ENCODE measurements at regions not wholly inside any gene's neighbourhood (a gene's known extent, or its start where the extent isn't known, plus 50 kb on each side); places are given as distances from the start of the nearest gene placed in this dataset.

- H3K23ac ChIP-seq (ENCODE audit: insufficient read length, low read depth, low read length) = no peak overlapping the region
- no peaks in the 10 kb centered on the region for H3K23me2 ChIP-seq (ENCODE audit: insufficient read length, low read depth, low read length, poor library complexity, severe bottlenecking)
- no peak overlapping the region for H4K5ac ChIP-seq (ENCODE audit: insufficient read length, low read depth, low read length)
- no peak overlapping the region for H4K91ac ChIP-seq (ENCODE audit: insufficient read length, low read depth, low read length)
- H2BK120ac ChIP-seq (ENCODE audit: low read depth, low read length, poor library complexity, severe bottlenecking) = no peak overlapping the region
- H2AFZ ChIP-seq (ENCODE audit: low read length) = no peak overlapping the region
- no peak overlapping the region for H3K14ac ChIP-seq (ENCODE audit: insufficient read depth, low read length)
- no peak overlapping the region for H3K18ac ChIP-seq (ENCODE audit: insufficient read length, low read depth, low read length)
- H4K20me1 ChIP-seq (ENCODE audit: control insufficient read depth, insufficient read depth, insufficient read length) = no peaks in the 10 kb centered on the region
- H2BK15ac ChIP-seq (ENCODE audit: low read depth, low read length) = no peak overlapping the region
- Mint-ChIP-seq H3K4me1 (peaks cover 0 to 7% of the 10 kb centered on the region in 2 experiments; a peak in 3 of 4 replicates), H3K9me3 (no peaks in the 10 kb centered on the region), H3K27me3 (ENCODE audit: low read depth) (no peaks in the 10 kb centered on the region), H3K4me3 (no peak overlapping the region), H3K27ac (no peak overlapping the region), H3K36me3 (ENCODE audit: insufficient read depth in 1 of 3, low read depth in 3 of 3) (no peaks in the 10 kb centered on the region)
- H3K9me3 ChIP-seq (ENCODE audit: control insufficient read depth, low read depth, low read length) = no peaks in the 10 kb centered on the region
- no peaks in the 10 kb centered on the region for H3K79me2 ChIP-seq (ENCODE audit: insufficient read depth, low read length)
- no peak overlapping the region for H3K9ac ChIP-seq (ENCODE audit: extremely low read depth, insufficient read length, low read length)
- H4K8ac ChIP-seq (replicated peaks; ENCODE audit: insufficient read length, low read depth, low read length) = no peak overlapping the region
- H2BK5ac ChIP-seq (ENCODE audit: insufficient read length, low read length) = no peak overlapping the region
- H2BK20ac ChIP-seq (ENCODE audit: low read depth, low read length, poor library complexity, severe bottlenecking) = no peak overlapping the region
- no peak for TF ChIP-seq CTCF (conservative IDR thresholded peaks at IDR 0.05)
- H3K79me1 ChIP-seq (ENCODE audit: insufficient read depth, low read depth, low read length, poor library complexity, severe bottlenecking) = no peaks in the 10 kb centered on the region
- no peak overlapping the region for H2AK5ac ChIP-seq (ENCODE audit: insufficient read length, low read length)
- no peak overlapping the region for H3K27ac ChIP-seq (ENCODE audit: insufficient read length, low read depth, low read length)
- no peaks in the 10 kb centered on the region for H3K27me3 ChIP-seq (ENCODE audit: insufficient read depth, low read length)
- no peak overlapping the region for H3K56ac ChIP-seq (ENCODE audit: insufficient read length, low read depth, low read length)
- no peak for DNase-seq
- no peak overlapping the region for H3T11ph ChIP-seq (ENCODE audit: low read length)
- peaks cover 6% of the 10 kb centered on the region; the same call in 1 of the 2 replicates for H3K4me1 ChIP-seq (ENCODE audit: insufficient read depth, low read length)
- no peak overlapping the region for H3K4ac ChIP-seq (ENCODE audit: low read depth, low read length)
- H3K4me2 ChIP-seq (ENCODE audit: insufficient read depth, insufficient read length, low read length) = no peak overlapping the region
- H2BK12ac ChIP-seq (ENCODE audit: insufficient read length, low read depth, low read length) = no peak overlapping the region
- WGBS (ENCODE audit: extremely low coverage, insufficient read length, low lambda C conversion rate) = no CpG with 5 or more reads among the region's 3 CpGs
Observed at GRCh38 chr12:11559626-11560340, 89.7 kb upstream of the ETV6 start.
